WERI-Rb-1 (cell line): ENCODE measurements at regions not wholly inside any gene's neighbourhood (a gene's known extent, or its start where the extent isn't known, plus 50 kb on each side); places are given as distances from the start of the nearest gene placed in this dataset.

Source experiments
- DNase-seq: peaks from one replicate; pipeline ENCODE4 v3.0.0-alpha.2; 2020
- H3K27ac ChIP-seq: fragments of 250-450 bp; sonication (Bioruptor Pico); 2 replicates; pipeline ENCODE4 v1.5.1; 2020; ENCODE audit warnings: mild to moderate bottlenecking, moderate library complexity
- H3K27me3 ChIP-seq: fragments of 250-450 bp; sonication (Bioruptor Pico); 2 replicates; pipeline ENCODE4 v1.5.1; 2021; ENCODE audit warnings: mild to moderate bottlenecking, low read depth, moderate library complexity; ENCODE audit not compliant: insufficient read depth, severe bottlenecking
- H3K36me3 ChIP-seq: fragments of 250-450 bp; sonication (Bioruptor Pico); 2 replicates; pipeline ENCODE4 v1.5.1; 2020; ENCODE audit warnings: mild to moderate bottlenecking, moderate library complexity
- H3K4me3 ChIP-seq: 2 replicates; pipeline ENCODE4 v1.5.1; 2011; ENCODE audit warnings: low read depth, mild to moderate bottlenecking, control low read depth, low read length
- H3K9me3 ChIP-seq: fragments of 250-450 bp; sonication (Bioruptor Pico); 2 replicates; pipeline ENCODE4 v1.5.1; 2021; ENCODE audit warnings: mild to moderate bottlenecking, moderate library complexity; ENCODE audit not compliant: severe bottlenecking
- TF ChIP-seq, protein P1 (sequence below): IDR thresholded peaks from 2 replicates; pipeline ENCODE4 v1.5.1; 2011; ENCODE audit warnings: low read depth, mild to moderate bottlenecking, control low read depth, inconsistent platforms, low read length

DNA sequence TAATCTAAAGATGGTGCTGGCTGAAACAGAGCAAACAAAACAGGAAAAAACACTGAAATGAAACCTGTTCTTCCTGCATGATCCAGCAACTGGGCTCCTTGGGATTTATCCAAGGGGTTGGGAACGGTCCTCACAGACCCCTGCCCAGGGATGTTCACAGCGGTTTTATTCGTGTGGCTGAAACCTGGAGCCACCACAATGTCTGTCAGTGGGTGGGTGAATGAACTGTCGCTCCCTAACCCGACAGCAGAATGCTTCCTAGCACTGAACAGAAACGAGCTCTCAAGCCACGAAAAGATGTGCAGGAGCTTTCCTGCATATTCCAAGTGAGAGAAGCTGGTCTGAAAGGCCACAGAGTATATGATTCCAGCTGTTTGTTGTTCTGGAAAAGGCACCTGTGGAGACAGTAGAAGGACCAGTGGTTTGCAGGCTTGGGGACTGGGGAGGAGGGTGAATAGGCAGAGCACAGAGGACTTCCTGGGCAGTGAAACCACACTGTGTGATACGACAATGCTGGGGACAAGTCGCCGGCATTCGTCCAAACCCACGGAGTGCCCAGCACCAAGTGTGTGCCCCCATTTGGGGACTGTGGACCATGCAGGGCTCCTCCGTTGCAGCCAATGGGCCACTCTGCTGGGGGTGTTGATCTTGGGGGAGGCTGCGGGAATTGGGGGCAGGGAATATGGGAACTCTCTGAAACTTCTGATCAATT is 73.9 kb downstream of the TEX29 start:
- TF ChIP-seq, protein P1, sequence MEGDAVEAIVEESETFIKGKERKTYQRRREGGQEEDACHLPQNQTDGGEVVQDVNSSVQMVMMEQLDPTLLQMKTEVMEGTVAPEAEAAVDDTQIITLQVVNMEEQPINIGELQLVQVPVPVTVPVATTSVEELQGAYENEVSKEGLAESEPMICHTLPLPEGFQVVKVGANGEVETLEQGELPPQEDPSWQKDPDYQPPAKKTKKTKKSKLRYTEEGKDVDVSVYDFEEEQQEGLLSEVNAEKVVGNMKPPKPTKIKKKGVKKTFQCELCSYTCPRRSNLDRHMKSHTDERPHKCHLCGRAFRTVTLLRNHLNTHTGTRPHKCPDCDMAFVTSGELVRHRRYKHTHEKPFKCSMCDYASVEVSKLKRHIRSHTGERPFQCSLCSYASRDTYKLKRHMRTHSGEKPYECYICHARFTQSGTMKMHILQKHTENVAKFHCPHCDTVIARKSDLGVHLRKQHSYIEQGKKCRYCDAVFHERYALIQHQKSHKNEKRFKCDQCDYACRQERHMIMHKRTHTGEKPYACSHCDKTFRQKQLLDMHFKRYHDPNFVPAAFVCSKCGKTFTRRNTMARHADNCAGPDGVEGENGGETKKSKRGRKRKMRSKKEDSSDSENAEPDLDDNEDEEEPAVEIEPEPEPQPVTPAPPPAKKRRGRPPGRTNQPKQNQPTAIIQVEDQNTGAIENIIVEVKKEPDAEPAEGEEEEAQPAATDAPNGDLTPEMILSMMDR = no peak
- H3K4me3 ChIP-seq = no peak overlapping the region
- no peak for DNase-seq
- H3K9me3 ChIP-seq = peaks cover 7% of the 10 kb centered on the region
- H3K36me3 ChIP-seq = no peaks in the 10 kb centered on the region
- no peak overlapping the region for H3K27ac ChIP-seq
- peaks cover 100% of the 10 kb centered on the region for H3K27me3 ChIP-seq

DNA sequence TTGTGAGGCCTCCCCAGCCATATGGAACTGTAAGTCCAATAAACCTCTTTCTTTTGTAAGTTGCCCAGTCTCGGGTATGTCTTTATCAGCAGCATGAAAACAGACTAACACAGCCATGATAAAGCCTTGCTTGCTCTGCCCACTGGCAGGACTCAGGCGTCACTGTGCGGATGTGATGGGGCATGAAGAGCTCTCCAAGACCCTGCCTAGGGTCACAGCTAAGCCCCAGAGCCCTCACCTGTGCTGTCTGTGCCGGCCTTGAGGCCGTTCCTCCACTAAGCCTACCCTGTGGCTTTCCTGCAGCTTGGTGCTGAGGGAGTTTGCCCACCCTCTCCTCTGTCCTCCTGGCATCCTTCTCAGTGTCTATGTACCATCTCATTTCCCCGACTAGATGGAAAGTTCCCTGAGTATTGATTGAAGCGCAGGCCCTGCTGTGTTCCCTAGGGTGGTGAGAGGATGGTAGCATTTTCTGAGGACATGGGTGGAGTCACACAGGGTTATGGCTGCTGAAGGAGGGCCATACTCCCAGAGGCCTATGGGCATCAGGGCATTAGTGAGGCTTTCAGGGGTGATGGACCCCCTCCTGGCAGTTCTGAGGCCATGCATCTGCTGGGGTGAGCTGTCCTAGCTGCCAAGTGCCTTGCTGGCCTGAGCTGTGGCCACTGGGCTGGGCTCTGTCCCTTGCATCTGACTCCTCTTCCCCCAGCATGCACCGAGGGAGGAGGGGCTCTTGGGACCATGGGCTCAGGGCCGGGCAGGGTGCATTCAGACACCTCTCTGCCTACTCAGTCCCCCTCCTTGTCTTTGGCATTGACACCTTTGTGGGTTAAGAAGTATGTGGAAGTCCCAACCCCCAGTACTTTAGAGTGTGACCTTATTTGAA is 75.3 kb downstream of the TEX29 start:
- Histone ChIP-seq H3K36me3 (no peaks in the 10 kb centered on the region), H3K27ac (no peak overlapping the region), H3K27me3 (peaks cover 100% of the 10 kb centered on the region), H3K9me3 (peaks cover 16% of the 10 kb centered on the region), H3K4me3 (no peak overlapping the region)
- DNase-seq = no peak
- TF ChIP-seq, protein P1 = no peak

- Histone ChIP-seq H3K36me3 (no peaks in the 10 kb centered on the region), H3K27me3 (peaks cover 100% of the 10 kb centered on the region), H3K4me3 (no peak overlapping the region), H3K27ac (no peak overlapping the region), H3K9me3 (peaks cover 23% of the 10 kb centered on the region)
- TF ChIP-seq, protein P1 = no peak
- DNase-seq = no peak
Observed at GRCh38 chr13:111396457-111396856, 76.0 kb downstream of the TEX29 start.

GRCh38 chr13:111397202-111397880 is 76.9 kb downstream of the TEX29 start:
- Histone ChIP-seq H3K4me3 (no peak overlapping the region), H3K9me3 (peaks cover 23% of the 10 kb centered on the region), H3K36me3 (no peaks in the 10 kb centered on the region), H3K27ac (no peak overlapping the region), H3K27me3 (peaks cover 98% of the 10 kb centered on the region)
- no peak for DNase-seq
- TF ChIP-seq, protein P1 = no peak

DNA sequence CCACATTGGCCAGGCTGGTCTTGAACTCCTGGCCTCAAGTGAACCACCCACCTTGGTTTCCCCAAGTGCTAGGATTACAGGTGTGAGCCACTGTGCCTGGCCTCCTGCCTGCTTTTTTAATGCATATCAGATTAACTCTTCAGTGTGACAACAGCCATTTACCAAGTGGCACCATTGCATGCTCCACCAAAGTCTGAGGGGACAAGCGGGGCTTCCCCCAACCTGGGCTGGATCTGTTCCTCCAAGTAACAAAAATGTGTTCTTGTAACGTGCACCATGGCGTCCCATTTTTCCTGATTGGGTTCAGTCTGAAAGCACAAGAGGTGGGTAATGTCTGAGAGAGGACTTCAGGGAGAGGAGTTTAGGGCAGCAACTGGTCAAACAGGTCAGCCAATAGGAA is 77.8 kb downstream of the TEX29 start:
- Histone ChIP-seq H3K27ac (no peak overlapping the region), H3K4me3 (no peak overlapping the region), H3K27me3 (peaks cover 98% of the 10 kb centered on the region), H3K9me3 (peaks cover 23% of the 10 kb centered on the region), H3K36me3 (no peaks in the 10 kb centered on the region)
- TF ChIP-seq, protein P1 = no peak
- no peak for DNase-seq
